Ammon's horn (tissue), 1 donor: ENCODE measurements at regions not wholly inside any gene's neighbourhood (a gene's known extent, or its start where the extent isn't known, plus 50 kb on each side); places are given as distances from the start of the nearest gene placed in this dataset.

Source experiments
- DNase-seq: peaks from one replicate; pipeline ENCODE4 v3.0.0-alpha.2; 2016; ENCODE audit warnings: low spot score

- DNase-seq: no peak
These were observed 160.6 kb downstream of the KLF6 start for GRCh38 chr10:3624367-3624766.

GRCh38 chr10:3623746-3624145, 161.3 kb downstream of the KLF6 start:
- no peak for DNase-seq

- no peak for DNase-seq
These were observed 162.0 kb downstream of the KLF6 start for GRCh38 chr10:3622845-3623621.

- no peak for DNase-seq
These were observed 162.6 kb downstream of the KLF6 start for GRCh38 chr10:3622427-3622826.

GRCh38 chr10:3620818-3621217, 164.2 kb downstream of the KLF6 start:
- DNase-seq: no peak

- DNase-seq: no peak
These were observed 165.8 kb downstream of the KLF6 start for GRCh38 chr10:3619241-3619640.

GRCh38 chr10:3616880-3617279, 168.1 kb downstream of the KLF6 start:
- DNase-seq: no peak

- no peak for DNase-seq
These were observed 171.7 kb downstream of the KLF6 start for GRCh38 chr10:3613318-3613717.

- DNase-seq: no peak
These were observed 172.6 kb downstream of the KLF6 start for GRCh38 chr10:3612183-3613001.

- no peak for DNase-seq
These were observed 178.7 kb downstream of the KLF6 start for GRCh38 chr10:3606309-3606708.

GRCh38 chr10:3605882-3606281, 179.1 kb downstream of the KLF6 start:
- no peak for DNase-seq

- DNase-seq: peak; percentile 29
These were observed 189.3 kb downstream of the KLF6 start for GRCh38 chr10:3595736-3596135.

GRCh38 chr10:3593611-3594010, 191.4 kb downstream of the KLF6 start:
- DNase-seq: no peak

GRCh38 chr10:3592424-3592823, 192.6 kb downstream of the KLF6 start:
- DNase-seq: no peak

- DNase-seq: no peak
These were observed 196.2 kb downstream of the KLF6 start for GRCh38 chr10:3588816-3589215.

- DNase-seq: no peak
These were observed 196.7 kb downstream of the KLF6 start for GRCh38 chr10:3588346-3588745.

- DNase-seq: no peak
These were observed 199.9 kb downstream of the KLF6 start for GRCh38 chr10:3584926-3585784.

GRCh38 chr10:3580565-3580964, 204.4 kb downstream of the KLF6 start:
- no peak for DNase-seq

GRCh38 chr10:3579845-3580244, 205.2 kb downstream of the KLF6 start:
- DNase-seq: no peak

GRCh38 chr10:3578682-3579081, 206.3 kb downstream of the KLF6 start:
- no peak for DNase-seq

- DNase-seq: no peak
These were observed 206.8 kb downstream of the KLF6 start for GRCh38 chr10:3578159-3578558.

- DNase-seq: no peak
These were observed 210.6 kb downstream of the KLF6 start for GRCh38 chr10:3574451-3574850.
